Ovary (tissue), 7 donors: ENCODE measurements at regions not wholly inside any gene's neighbourhood (a gene's known extent, or its start where the extent isn't known, plus 50 kb on each side); places are given as distances from the start of the nearest gene placed in this dataset.
A peak's percentile ranks its signal among the peaks of the same experiment; 100 is the strongest.

Source experiments
- DNase-seq, 5 donors: peaks; one replicate each; pipeline ENCODE4 v3.0.0-alpha.2; 2019 to 2020
- H3K27ac ChIP-seq, 2 donors: fragments of 200-600 bp; one replicate each; pipeline versions ENCODE4 v1.5.1 to v1.8.0; 2019 to 2022
- H3K27me3 ChIP-seq: fragments of 200-600 bp; one replicate; pipeline ENCODE4 v1.8.0; 2022
- H3K36me3 ChIP-seq: fragments of 200-600 bp; sonication (generic); one replicate; pipeline ENCODE4 v1.5.1; 2019
- H3K4me1 ChIP-seq: one replicate; pipeline ENCODE4 v1.8.1; 2013; ENCODE audit warnings: mild to moderate bottlenecking, moderate library complexity; ENCODE audit not compliant: insufficient read depth
- H3K4me3 ChIP-seq: fragments of 200-600 bp; sonication (generic); one replicate; pipeline ENCODE4 v1.5.1; 2017
- H3K9me3 ChIP-seq, 2 donors: fragments of 200-600 bp in 1 of 2; sonication (generic) in 1 of 2; one replicate each; pipeline versions ENCODE4 v1.5.1 to v1.8.1; 2013 to 2019; ENCODE audit warnings: mild to moderate bottlenecking in 1 of 2, moderate library complexity in 1 of 2
- EP300 ChIP-seq: sonication (generic); formaldehyde crosslinking; IDR thresholded peaks from one replicate; pipeline ENCODE4 v1.6.1; 2017; ENCODE audit warnings: antibody characterized with exemption
- POLR2A ChIP-seq: fragments of 450-650 bp; IDR thresholded peaks from one replicate; pipeline ENCODE4 v1.6.1; 2017; ENCODE audit warnings: antibody characterized with exemption, mild to moderate bottlenecking, moderate library complexity
- WGBS, 3 donors: extraction: QIAGEN DNeasy Blood & Tissue Kit in 1 of 3; methylation state at CpG; one replicate each; pipeline versions ENCODE4 v1.1.5 to v1.1.7; 2013 to 2017; 5-methylcytosine and 5-hydroxymethylcytosine counted together
- intact Hi-C, 4 donors: fragments of 100-400 bp; cut with DNase I; formaldehyde crosslinking; loops; one replicate each; pipeline versions ENCODE4 v1.11.0 to v1.15.1; 2022 to 2023
- TF ChIP-seq, protein P1 (sequence below), 3 donors: fragments of 450-650 bp in 2 of 3; fragments of 200-600 bp in 1 of 3; IDR thresholded peaks; one replicate each; pipeline versions ENCODE4 v1.5.1 to v1.8.0; 2016 to 2022; ENCODE audit warnings: antibody characterized with exemption in 3 of 3, mild to moderate bottlenecking in 1 of 3
- donor health status: DM: no; HTN: no; CAD: no; lungs with moderate emphysema.
- donor health status: DM: no; HTN: no; CAD: no.
- donor health status: Bipolar disorder and iron deficiency.
- donor health status: DM: no; HTN: no; CAD: no.
- donor health status: DM: yes; HTN: yes; CAD: no.

- WGBS, 3 donors: 0 to 1% (median 0%) methylated on average over 56 to 78 of the region's 78 CpGs
- H3K9me3 ChIP-seq: no peaks in the 10 kb centered on the region
- H3K36me3 ChIP-seq: no peaks in the 10 kb centered on the region
- peak in 4 of 5 donors; percentile 30 to 72 (median 47) for DNase-seq
- H3K4me1 ChIP-seq: peaks cover 5% of the 10 kb centered on the region
- no peaks in the 10 kb centered on the region for H3K27me3 ChIP-seq
- peak overlapping the region; percentile 56 for H3K4me3 ChIP-seq
- H3K27ac ChIP-seq: no peak overlapping the region
- TF ChIP-seq POLR2A (no peak), EP300 (no peak)
- TF ChIP-seq, protein P1, sequence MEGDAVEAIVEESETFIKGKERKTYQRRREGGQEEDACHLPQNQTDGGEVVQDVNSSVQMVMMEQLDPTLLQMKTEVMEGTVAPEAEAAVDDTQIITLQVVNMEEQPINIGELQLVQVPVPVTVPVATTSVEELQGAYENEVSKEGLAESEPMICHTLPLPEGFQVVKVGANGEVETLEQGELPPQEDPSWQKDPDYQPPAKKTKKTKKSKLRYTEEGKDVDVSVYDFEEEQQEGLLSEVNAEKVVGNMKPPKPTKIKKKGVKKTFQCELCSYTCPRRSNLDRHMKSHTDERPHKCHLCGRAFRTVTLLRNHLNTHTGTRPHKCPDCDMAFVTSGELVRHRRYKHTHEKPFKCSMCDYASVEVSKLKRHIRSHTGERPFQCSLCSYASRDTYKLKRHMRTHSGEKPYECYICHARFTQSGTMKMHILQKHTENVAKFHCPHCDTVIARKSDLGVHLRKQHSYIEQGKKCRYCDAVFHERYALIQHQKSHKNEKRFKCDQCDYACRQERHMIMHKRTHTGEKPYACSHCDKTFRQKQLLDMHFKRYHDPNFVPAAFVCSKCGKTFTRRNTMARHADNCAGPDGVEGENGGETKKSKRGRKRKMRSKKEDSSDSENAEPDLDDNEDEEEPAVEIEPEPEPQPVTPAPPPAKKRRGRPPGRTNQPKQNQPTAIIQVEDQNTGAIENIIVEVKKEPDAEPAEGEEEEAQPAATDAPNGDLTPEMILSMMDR (IDR thresholded peaks at IDR 0.05): no peak
- intact Hi-C loops: no loop called here
Measured at GRCh38 chr20:36093025-36093803, 61.3 kb upstream of the EPB41L1 start.

GRCh38 chr20:36093804-36094145 lies 60.8 kb upstream of the EPB41L1 start:
- H3K36me3 ChIP-seq: no peaks in the 10 kb centered on the region
- no peak for TF ChIP-seq EP300
- TF ChIP-seq, protein P1 (IDR thresholded peaks at IDR 0.05): no peak
- no peak for TF ChIP-seq POLR2A
- no peak overlapping the region for H3K27ac ChIP-seq
- H3K9me3 ChIP-seq: no peaks in the 10 kb centered on the region
- H3K27me3 ChIP-seq: no peaks in the 10 kb centered on the region
- intact Hi-C loops: no loop called here
- H3K4me1 ChIP-seq: peaks cover 5% of the 10 kb centered on the region
- H3K4me3 ChIP-seq: peak overlapping the region; percentile 56
- no peak for DNase-seq
- WGBS, 3 donors: 0% methylated on average over 2 of the region's 2 CpGs

- Histone ChIP-seq H3K4me1 (peaks cover 5% of the 10 kb centered on the region), H3K27me3 (no peaks in the 10 kb centered on the region), H3K4me3 (no peak overlapping the region), H3K27ac (no peak overlapping the region), H3K9me3 (no peaks in the 10 kb centered on the region), H3K36me3 (no peaks in the 10 kb centered on the region)
- no peak for DNase-seq
- no peak for TF ChIP-seq POLR2A
- TF ChIP-seq EP300: no peak
- TF ChIP-seq, protein P1 (IDR thresholded peaks at IDR 0.05): no peak
- intact Hi-C loops: no loop called here
- WGBS, 3 donors: 26 to 30% (median 29%) methylated on average over 6 of the region's 6 CpGs
Measured at GRCh38 chr20:36094497-36094896, 60.0 kb upstream of the EPB41L1 start.

GRCh38 chr20:36096435-36096834 lies 58.1 kb upstream of the EPB41L1 start:
- Histone ChIP-seq H3K4me3 (no peak overlapping the region), H3K4me1 (peaks cover 5% of the 10 kb centered on the region), H3K9me3 (no peaks in the 10 kb centered on the region), H3K27me3 (no peaks in the 10 kb centered on the region), H3K36me3 (no peaks in the 10 kb centered on the region), H3K27ac (no peak overlapping the region)
- intact Hi-C loops: no loop called here
- TF ChIP-seq POLR2A (no peak), EP300 (no peak)
- TF ChIP-seq, protein P1 (IDR thresholded peaks at IDR 0.05): no peak
- no peak for DNase-seq
